Psoas muscle (tissue), 7 donors: ENCODE measurements at regions not wholly inside any gene's neighbourhood (a gene's known extent, or its start where the extent isn't known, plus 50 kb on each side); places are given as distances from the start of the nearest gene placed in this dataset.

Experiments
- ATAC-seq, 4 donors: fragments of 200-7000 bp; cut with Tn5 transposase; one replicate each; pipeline ENCODE4 v1.9.1; 2020; ENCODE audit warnings: moderate library complexity in 3 of 4, mild to moderate bottlenecking in 2 of 4
- DNase-seq, 2 donors: peaks; one replicate each; pipeline ENCODE4 v3.0.0-alpha.2; 2020
- H3K27ac ChIP-seq: fragments of 200-600 bp; one replicate; pipeline ENCODE4 v1.8.0; 2022
- H3K27me3 ChIP-seq, 3 donors: fragments of 200-600 bp in 1 of 3; one replicate each; pipeline versions ENCODE4 v1.6.1 to v1.8.0; 2013 to 2022; ENCODE audit warnings: low read length in 2 of 3, mild to moderate bottlenecking in 2 of 3, moderate library complexity in 1 of 3; ENCODE audit not compliant: insufficient read depth in 3 of 3
- H3K36me3 ChIP-seq, 2 donors: fragments of 200-600 bp in 1 of 2; one replicate each; pipeline versions ENCODE4 v1.6.1 to v1.8.0; 2013 to 2022; ENCODE audit warnings: low read depth in 1 of 2, mild to moderate bottlenecking in 1 of 2, moderate library complexity in 1 of 2; ENCODE audit not compliant: insufficient read depth in 1 of 2
- H3K4me1 ChIP-seq: fragments of 200-600 bp; one replicate; pipeline ENCODE4 v1.8.0; 2022
- H3K4me3 ChIP-seq: fragments of 200-600 bp; one replicate; pipeline ENCODE4 v1.8.0; 2022; ENCODE audit warnings: mild to moderate bottlenecking
- H3K9me3 ChIP-seq: fragments of 200-600 bp; one replicate; pipeline ENCODE4 v1.8.0; 2022
- CTCF ChIP-seq: fragments of 200-600 bp; IDR thresholded peaks from one replicate; pipeline ENCODE4 v1.8.0; 2022; ENCODE audit warnings: antibody characterized with exemption
- WGBS, 3 donors: extraction: QIAGEN DNeasy Blood & Tissue Kit; methylation state at CpG; one replicate each; pipeline versions ENCODE4 v1.1.6 to v1.1.7; 2013; 5-methylcytosine and 5-hydroxymethylcytosine counted together
- intact Hi-C, 2 donors: fragments of 100-400 bp; cut with DNase I; formaldehyde crosslinking; loops; one replicate each; pipeline versions ENCODE4 v1.11.0 to v1.14.2; 2022
- donor health status: healthy with polysubstance abuse.
- donor health status: DM: no; HTN: no; CAD: no; lungs with moderate emphysema.
- donor health status: Bipolar disorder and iron deficiency.
- donor health status: healthy.
- donor health status: DM: yes; HTN: yes; CAD: no.
- donor health status: DM: no; HTN: no; CAD: no.
- donor health status: DM: yes; HTN: yes; CAD: no.

DNA sequence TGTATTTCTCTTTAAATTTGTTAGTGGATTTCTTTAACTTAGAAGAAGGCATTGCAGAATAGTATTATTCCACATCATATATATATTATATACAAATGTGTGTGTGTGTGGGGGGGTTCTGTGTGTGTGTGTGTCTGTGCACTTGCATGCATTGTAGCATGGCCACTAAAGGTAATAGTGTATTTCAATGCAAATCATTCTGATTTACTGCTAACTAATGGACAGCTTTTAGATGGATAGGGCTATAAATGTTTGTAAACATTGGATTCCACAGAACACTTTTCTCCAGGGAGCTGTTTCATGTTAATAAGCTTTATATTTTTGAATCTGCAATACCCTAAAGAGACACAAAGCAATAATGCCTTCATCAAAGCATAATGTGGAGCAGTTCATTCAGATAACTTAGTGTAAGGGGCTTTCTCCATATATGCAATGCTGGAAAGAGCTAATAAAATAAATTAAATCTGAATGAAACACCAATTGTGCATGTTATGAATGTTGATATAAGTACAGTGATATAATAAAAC is 496.7 kb upstream of the CDH9 start:
- Histone ChIP-seq H3K36me3 (no peaks in the 10 kb centered on the region), H3K27ac (no peak overlapping the region), H3K4me3 (no peak overlapping the region), H3K4me1 (no peaks in the 10 kb centered on the region), H3K9me3 (no peaks in the 10 kb centered on the region), H3K27me3 (no peaks in the 10 kb centered on the region)
- TF ChIP-seq CTCF: no peak
- intact Hi-C loops: no loop called here
- no peak for ATAC-seq
- no peak for DNase-seq

GRCh38 chr5:27532305-27532704 is 493.9 kb upstream of the CDH9 start:
- ATAC-seq (no peak), DNase-seq (no peak)
- Histone ChIP-seq H3K36me3 (no peaks in the 10 kb centered on the region), H3K27me3 (no peaks in the 10 kb centered on the region), H3K9me3 (no peaks in the 10 kb centered on the region), H3K4me3 (no peak overlapping the region), H3K27ac (no peak overlapping the region), H3K4me1 (no peaks in the 10 kb centered on the region)
- WGBS, 3 donors: 81 to 87% (median 87%) methylated on average over 1 of the region's 1 CpG
- intact Hi-C loops: no loop called here
- TF ChIP-seq CTCF: no peak

DNA sequence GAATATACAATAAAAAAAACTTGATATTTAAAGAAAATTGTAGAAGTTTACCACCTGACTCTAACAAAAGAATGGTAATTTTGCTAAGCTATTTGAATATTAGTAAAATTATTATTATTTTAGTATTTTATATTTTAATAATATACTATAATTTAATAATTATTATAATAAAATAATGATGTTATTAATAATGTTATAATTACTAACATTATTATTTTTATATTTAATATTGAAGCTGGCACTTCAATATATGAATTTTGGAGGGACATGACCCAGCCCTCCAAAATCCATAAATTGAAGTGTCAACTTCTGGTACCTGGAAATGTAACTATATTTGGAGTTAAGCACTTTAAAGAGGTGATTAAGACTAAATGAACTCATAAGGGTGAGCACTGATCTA is 486.1 kb upstream of the CDH9 start:
- no peaks in the 10 kb centered on the region for H3K9me3 ChIP-seq
- no peaks in the 10 kb centered on the region for H3K36me3 ChIP-seq
- ATAC-seq (no peak), DNase-seq (no peak)
- intact Hi-C loops: no loop called here
- no peak overlapping the region for H3K27ac ChIP-seq
- no peaks in the 10 kb centered on the region for H3K27me3 ChIP-seq
- TF ChIP-seq CTCF: no peak
- H3K4me1 ChIP-seq: no peaks in the 10 kb centered on the region
- H3K4me3 ChIP-seq: no peak overlapping the region

- no peak overlapping the region for H3K27ac ChIP-seq
- no peaks in the 10 kb centered on the region for H3K4me1 ChIP-seq
- no peaks in the 10 kb centered on the region for H3K9me3 ChIP-seq
- H3K27me3 ChIP-seq: no peaks in the 10 kb centered on the region
- intact Hi-C loops: no loop called here
- WGBS, 3 donors: 87 to 89% (median 89%) methylated on average over 21 of the region's 21 CpGs
- no peak for TF ChIP-seq CTCF
- ATAC-seq (no peak), DNase-seq (no peak)
- no peak overlapping the region for H3K4me3 ChIP-seq
- no peaks in the 10 kb centered on the region for H3K36me3 ChIP-seq
Measured at GRCh38 chr5:27523629-27524028, 485.2 kb upstream of the CDH9 start.

DNA sequence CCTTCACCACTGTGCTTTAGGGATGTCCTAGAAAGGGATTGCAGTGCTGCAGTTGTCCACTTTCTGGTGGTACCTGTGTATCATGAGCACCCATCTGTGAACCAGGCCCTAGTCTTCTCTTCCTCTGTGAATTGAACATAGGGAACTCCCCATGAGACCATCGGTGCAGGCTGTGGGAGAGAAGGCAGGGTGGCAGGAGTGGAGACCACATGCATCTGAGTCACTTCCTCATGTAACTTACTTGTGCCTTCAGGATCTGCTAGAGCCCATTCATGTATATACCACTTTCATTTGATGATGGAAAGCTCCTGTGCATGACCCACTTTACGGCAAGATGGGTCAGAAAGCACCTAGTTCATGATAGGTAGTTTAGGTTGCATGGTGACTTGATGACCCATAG is 478.1 kb upstream of the CDH9 start:
- 80 to 88% (median 84%) methylated on average over 2 of the region's 2 CpGs for WGBS, 3 donors
- ATAC-seq: no peak
- intact Hi-C loops: no loop called here

More for the DNA sequence above, 478.1 kb upstream of the CDH9 start:
- Histone ChIP-seq H3K4me1 (no peaks in the 10 kb centered on the region), H3K27me3 (no peaks in the 10 kb centered on the region), H3K9me3 (no peaks in the 10 kb centered on the region), H3K27ac (no peak overlapping the region), H3K36me3 (no peaks in the 10 kb centered on the region), H3K4me3 (no peak overlapping the region)
- no peak for TF ChIP-seq CTCF
- no peak for DNase-seq
